ENCODE measurements at regions not wholly inside any gene's neighbourhood (a gene's known extent, or its start where the extent isn't known, plus 50 kb on each side); places are given as distances from the start of the nearest gene placed in this dataset.

DNA sequence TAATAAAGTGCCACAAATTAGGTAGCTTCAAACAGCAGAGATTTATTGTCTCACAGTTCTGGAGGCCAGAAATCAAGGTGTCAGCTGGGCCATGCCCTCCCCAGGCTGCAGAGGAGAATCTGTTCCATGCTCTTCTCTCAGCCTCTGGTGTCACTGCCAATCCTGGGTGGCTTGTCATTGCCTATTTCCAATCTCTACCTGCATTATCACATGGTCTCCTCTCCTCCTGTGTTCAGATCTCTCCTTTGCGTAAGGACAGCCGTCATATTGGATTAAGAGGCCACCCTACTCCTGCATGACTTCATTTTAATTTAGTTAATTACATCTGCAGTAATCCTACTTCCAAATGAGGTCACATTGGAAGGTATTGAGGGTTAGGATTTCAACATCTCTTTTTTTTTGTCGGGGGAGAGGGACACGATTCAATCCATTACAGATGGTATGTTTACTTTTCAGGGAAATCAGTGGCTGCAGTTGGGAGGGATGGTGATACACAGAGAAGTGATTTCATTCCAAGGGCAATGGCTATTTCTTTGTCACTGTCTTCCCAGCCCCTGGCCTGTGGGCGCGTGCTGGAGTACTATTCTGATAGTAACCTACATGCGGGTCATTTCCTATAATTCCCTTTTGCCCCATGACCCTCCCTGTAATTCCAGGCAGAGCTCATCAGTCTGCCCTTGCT lies 169.4 kb downstream of the MINAR1 start:
- Mint-ChIP-seq H3K27me3 (peaks cover 41% of the 10 kb centered on the region), H3K4me3 (no peak overlapping the region), H3K4me1 (no peaks in the 10 kb centered on the region), H3K9me3 (ENCODE audit: insufficient read depth) (no peaks in the 10 kb centered on the region), H3K27ac (no peak overlapping the region)
- intact Hi-C loops (cut with micrococcal nuclease), result no loop called here
- Histone ChIP-seq H3K9me3 (ENCODE audit: control extremely low read depth in 1 of 3, control insufficient read depth in 2 of 3, insufficient read depth in 1 of 3, low read length in 2 of 3) (peaks cover 0 to 2% (median 0%) of the 10 kb centered on the region in 3 donors), H3K9ac (ENCODE audit: low read length) (no peak overlapping the region), H3K4me1 (ENCODE audit: control insufficient read depth in 2 of 2, insufficient read depth in 2 of 2, low read length in 2 of 2) (no peaks in the 10 kb centered on the region), H3K79me2 (ENCODE audit: control insufficient read depth, insufficient read depth, low read length) (no peaks in the 10 kb centered on the region), H3K36me3 (replicated peaks in 1 of 2; ENCODE audit: control extremely low read depth in 1 of 2, control insufficient read depth in 1 of 2, extremely low read depth in 1 of 2, insufficient read depth in 2 of 2, low read length in 1 of 2) (no peaks in the 10 kb centered on the region), H4K20me1 (ENCODE audit: control insufficient read depth, insufficient read depth, low read length, poor library complexity, severe bottlenecking) (no peaks in the 10 kb centered on the region), H2AFZ (ENCODE audit: insufficient read depth, low read depth, low read length, poor library complexity, severe bottlenecking) (no peak overlapping the region), H3K27me3 (replicated peaks in 1 of 4; ENCODE audit: control extremely low read depth in 1 of 4, control insufficient read depth in 3 of 4, insufficient read depth in 4 of 4, low read length in 3 of 4) (peaks cover 0 to 5% (median 2%) of the 10 kb centered on the region in 4 experiments), H3K4me3 (ENCODE audit: control extremely low read depth in 1 of 5, extremely low read depth in 1 of 5, insufficient read depth in 1 of 5, low read depth in 2 of 5, low read length in 4 of 5) (no peak overlapping the region), H3K27ac (ENCODE audit: low read length in 2 of 2) (no peak overlapping the region), H3K4me2 (replicated peaks; ENCODE audit: low read depth, low read length, poor library complexity, severe bottlenecking) (no peak overlapping the region)
- WGBS (ENCODE audit: insufficient coverage), result 96% methylated on average over 4 of the region's 7 CpGs
- ChIA-PET POLR2A (no interaction called here), CTCF (no interaction called here)
- ATAC-seq (ENCODE audit: low read depth) (no peak), DNase-seq (no peak)
- TF ChIP-seq, protein P1, sequence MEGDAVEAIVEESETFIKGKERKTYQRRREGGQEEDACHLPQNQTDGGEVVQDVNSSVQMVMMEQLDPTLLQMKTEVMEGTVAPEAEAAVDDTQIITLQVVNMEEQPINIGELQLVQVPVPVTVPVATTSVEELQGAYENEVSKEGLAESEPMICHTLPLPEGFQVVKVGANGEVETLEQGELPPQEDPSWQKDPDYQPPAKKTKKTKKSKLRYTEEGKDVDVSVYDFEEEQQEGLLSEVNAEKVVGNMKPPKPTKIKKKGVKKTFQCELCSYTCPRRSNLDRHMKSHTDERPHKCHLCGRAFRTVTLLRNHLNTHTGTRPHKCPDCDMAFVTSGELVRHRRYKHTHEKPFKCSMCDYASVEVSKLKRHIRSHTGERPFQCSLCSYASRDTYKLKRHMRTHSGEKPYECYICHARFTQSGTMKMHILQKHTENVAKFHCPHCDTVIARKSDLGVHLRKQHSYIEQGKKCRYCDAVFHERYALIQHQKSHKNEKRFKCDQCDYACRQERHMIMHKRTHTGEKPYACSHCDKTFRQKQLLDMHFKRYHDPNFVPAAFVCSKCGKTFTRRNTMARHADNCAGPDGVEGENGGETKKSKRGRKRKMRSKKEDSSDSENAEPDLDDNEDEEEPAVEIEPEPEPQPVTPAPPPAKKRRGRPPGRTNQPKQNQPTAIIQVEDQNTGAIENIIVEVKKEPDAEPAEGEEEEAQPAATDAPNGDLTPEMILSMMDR (IDR thresholded peaks at IDR 0.05), result no peak
- TF ChIP-seq EZH2 (IDR thresholded peaks at IDR 0.05; ENCODE audit: borderline replicate concordance, insufficient read depth, low read depth, low read length, poor library complexity, severe bottlenecking), result no peak

- H3K27me3 Mint-ChIP-seq, result peaks cover 44% of the 10 kb centered on the region
Measured at GRCh38 chr15:79602180-79602579, 170.0 kb downstream of the MINAR1 start.

More at GRCh38 chr15:79602180-79602579, 170.0 kb downstream of the MINAR1 start:
- Histone ChIP-seq H3K27ac (ENCODE audit: low read length in 2 of 2) (no peak overlapping the region), H3K9me3 (ENCODE audit: control extremely low read depth in 1 of 3, control insufficient read depth in 2 of 3, insufficient read depth in 1 of 3, low read length in 2 of 3) (no peaks in the 10 kb centered on the region), H3K36me3 (replicated peaks in 1 of 2; ENCODE audit: control extremely low read depth in 1 of 2, control insufficient read depth in 1 of 2, extremely low read depth in 1 of 2, insufficient read depth in 2 of 2, low read length in 1 of 2) (no peaks in the 10 kb centered on the region), H2AFZ (ENCODE audit: insufficient read depth, low read depth, low read length, poor library complexity, severe bottlenecking) (no peak overlapping the region), H3K9ac (ENCODE audit: low read length) (no peak overlapping the region), H3K4me3 (ENCODE audit: control extremely low read depth in 1 of 5, extremely low read depth in 1 of 5, insufficient read depth in 1 of 5, low read depth in 2 of 5, low read length in 4 of 5) (no peak overlapping the region), H4K20me1 (ENCODE audit: control insufficient read depth, insufficient read depth, low read length, poor library complexity, severe bottlenecking) (no peaks in the 10 kb centered on the region), H3K4me2 (replicated peaks; ENCODE audit: low read depth, low read length, poor library complexity, severe bottlenecking) (no peak overlapping the region), H3K79me2 (ENCODE audit: control insufficient read depth, insufficient read depth, low read length) (no peaks in the 10 kb centered on the region), H3K4me1 (ENCODE audit: control insufficient read depth in 2 of 2, insufficient read depth in 2 of 2, low read length in 2 of 2) (no peaks in the 10 kb centered on the region), H3K27me3 (replicated peaks in 1 of 4; ENCODE audit: control extremely low read depth in 1 of 4, control insufficient read depth in 3 of 4, insufficient read depth in 4 of 4, low read length in 3 of 4) (peaks cover 0 to 5% (median 2%) of the 10 kb centered on the region in 4 experiments)
- no peak for TF ChIP-seq EZH2 (IDR thresholded peaks at IDR 0.05; ENCODE audit: borderline replicate concordance, insufficient read depth, low read depth, low read length, poor library complexity, severe bottlenecking)
- TF ChIP-seq, protein P1 (IDR thresholded peaks at IDR 0.05), result no peak
- Mint-ChIP-seq H3K9me3 (ENCODE audit: insufficient read depth) (no peaks in the 10 kb centered on the region), H3K4me1 (no peaks in the 10 kb centered on the region), H3K27ac (no peak overlapping the region), H3K4me3 (no peak overlapping the region)
- ChIA-PET POLR2A (no interaction called here), CTCF (no interaction called here)
- intact Hi-C loops (cut with micrococcal nuclease), result no loop called here
- no peak for DNase-seq
- WGBS (ENCODE audit: insufficient coverage), result no CpG with 5 or more reads among the region's 4 CpGs
- ATAC-seq (ENCODE audit: low read depth), result no peak

Measured in B cell (primary cell).